DMS53 (cell line): ENCODE measurements at regions not wholly inside any gene's neighbourhood (a gene's known extent, or its start where the extent isn't known, plus 50 kb on each side); places are given as distances from the start of the nearest gene placed in this dataset.

ENCODE experiments used
- DNase-seq: peaks from one replicate; lab custom pipeline; 2025; lab: John Stamatoyannopoulos, UW

DNA sequence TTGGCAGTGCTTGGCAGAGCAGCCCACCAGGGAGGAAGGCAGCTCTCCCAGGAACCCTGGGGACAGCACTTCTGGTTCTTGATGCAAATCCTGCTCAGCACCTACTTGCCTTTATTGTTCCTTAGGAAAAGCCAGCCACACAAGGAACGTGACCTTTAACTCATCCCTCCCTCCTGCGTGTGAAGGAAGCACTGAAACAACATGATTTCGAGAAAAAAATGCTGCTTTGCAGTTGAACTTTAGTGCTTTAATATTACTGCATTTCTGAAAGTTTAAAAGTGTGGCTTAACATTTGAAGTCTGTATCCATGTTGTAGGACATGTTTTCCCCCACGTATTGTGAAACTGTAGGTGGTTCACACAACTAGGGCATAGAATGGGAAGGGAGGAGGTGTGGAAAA, 50.4 kb upstream of the CTNNB1 start:
- DNase-seq = no peak
